Liver (tissue), 8 donors: ENCODE measurements at regions not wholly inside any gene's neighbourhood (a gene's known extent, or its start where the extent isn't known, plus 50 kb on each side); places are given as distances from the start of the nearest gene placed in this dataset.

Experiments
- DNase-seq: peaks from one replicate; pipeline ENCODE4 v3.0.0-alpha.2; 2017; ENCODE audit warnings: low spot score
- H3K27ac ChIP-seq, 2 donors: one replicate each; pipeline ENCODE4 v1.7.0; 2013; ENCODE audit warnings: inconsistent platforms in 2 of 2, low read length in 2 of 2, control low read depth in 1 of 2, low read depth in 1 of 2, mild to moderate bottlenecking in 1 of 2
- H3K27me3 ChIP-seq, 4 donors: one replicate each; pipeline versions ENCODE4 v1.6.1 to v1.7.0; 2013; ENCODE audit warnings: low read length in 3 of 4, inconsistent platforms in 1 of 4, mild to moderate bottlenecking in 1 of 4, moderate library complexity in 1 of 4; ENCODE audit not compliant: control insufficient read depth in 4 of 4, insufficient read depth in 4 of 4
- H3K36me3 ChIP-seq, 4 donors: one replicate each; pipeline versions ENCODE4 v1.6.1 to v1.7.0; 2013; ENCODE audit warnings: low read length in 3 of 4, mild to moderate bottlenecking in 3 of 4, low read depth in 1 of 4, moderate library complexity in 1 of 4; ENCODE audit not compliant: control insufficient read depth in 4 of 4, insufficient read depth in 3 of 4
- H3K4me1 ChIP-seq, 4 donors: one replicate each; pipeline versions ENCODE4 v1.6.1 to v1.7.0; 2013; ENCODE audit warnings: low read length in 3 of 4, mild to moderate bottlenecking in 3 of 4, moderate library complexity in 1 of 4; ENCODE audit not compliant: control insufficient read depth in 4 of 4, insufficient read depth in 4 of 4
- H3K4me3 ChIP-seq, 3 donors: one replicate each; pipeline versions ENCODE4 v1.6.1 to v1.7.0; 2013; ENCODE audit warnings: low read length in 3 of 3, control low read depth in 1 of 3, low read depth in 1 of 3, mild to moderate bottlenecking in 1 of 3
- H3K9ac ChIP-seq, 2 donors: one replicate each; pipeline ENCODE4 v1.7.0; 2013; ENCODE audit warnings: low read length in 2 of 2, mild to moderate bottlenecking in 2 of 2, moderate library complexity in 2 of 2, control low read depth in 1 of 2, low read depth in 1 of 2
- H3K9me3 ChIP-seq, 4 donors: one replicate each; pipeline versions ENCODE4 v1.6.1 to v1.7.0; 2013; ENCODE audit warnings: low read length in 3 of 4; ENCODE audit not compliant: control insufficient read depth in 4 of 4
- EGR1 ChIP-seq, 2 donors: IDR thresholded peaks; 2 replicates each; pipeline ENCODE4 v1.6.1; 2016 to 2018; ENCODE audit warnings: antibody characterized with exemption in 2 of 2, low read depth in 2 of 2
- FOXA1 ChIP-seq: IDR thresholded peaks from 2 replicates; pipeline ENCODE4 v1.6.1; 2016; ENCODE audit warnings: antibody characterized with exemption
- FOXA2 ChIP-seq: IDR thresholded peaks from 2 replicates; pipeline ENCODE4 v1.6.1; 2016; ENCODE audit warnings: antibody characterized with exemption
- GABPA ChIP-seq, 2 donors: IDR thresholded peaks in 1 of 2; conservative IDR thresholded peaks in 1 of 2; 2 replicates each; pipeline ENCODE4 v1.6.1; 2016; ENCODE audit warnings: antibody characterized with exemption in 2 of 2, mild to moderate bottlenecking in 1 of 2, moderate library complexity in 1 of 2
- HNF4A ChIP-seq, 2 donors: conservative IDR thresholded peaks; 2 replicates each; pipeline ENCODE4 v1.6.1; 2016; ENCODE audit warnings: antibody characterized with exemption in 2 of 2, mild to moderate bottlenecking in 2 of 2
- HNF4G ChIP-seq: IDR thresholded peaks from 2 replicates; pipeline ENCODE4 v1.6.1; 2016; ENCODE audit warnings: antibody characterized with exemption
- JUND ChIP-seq, 2 donors: IDR thresholded peaks; 2 replicates each; pipeline ENCODE4 v1.6.1; 2016; ENCODE audit warnings: antibody characterized with exemption in 2 of 2
- NR2F2 ChIP-seq: IDR thresholded peaks from 2 replicates; pipeline ENCODE4 v1.6.1; 2016; ENCODE audit warnings: antibody characterized with exemption
- RAD21 ChIP-seq, 2 donors: IDR thresholded peaks; 2 replicates each; pipeline ENCODE4 v1.6.1; 2016; ENCODE audit warnings: antibody characterized with exemption in 2 of 2, mild to moderate bottlenecking in 2 of 2
- SP1 ChIP-seq: IDR thresholded peaks from 2 replicates; pipeline ENCODE4 v1.6.1; 2018; ENCODE audit warnings: antibody characterized with exemption, mild to moderate bottlenecking
- TAF1 ChIP-seq: conservative IDR thresholded peaks from 2 replicates; pipeline ENCODE4 v1.6.1; 2016; ENCODE audit warnings: antibody characterized with exemption, mild to moderate bottlenecking
- YY1 ChIP-seq: IDR thresholded peaks from 2 replicates; pipeline ENCODE4 v1.6.1; 2016; ENCODE audit warnings: antibody characterized with exemption, mild to moderate bottlenecking
- whole genome bisulfite sequencing: extraction: QIAGEN DNeasy Blood & Tissue Kit; methylation state at CpG from one replicate; pipeline ENCODE4 v1.1.7; 2013; 5-methylcytosine and 5-hydroxymethylcytosine counted together
- TF ChIP-seq, protein P1 (sequence below): IDR thresholded peaks from 2 replicates; pipeline ENCODE4 v1.6.1; 2016; ENCODE audit warnings: antibody characterized with exemption
- TF ChIP-seq, protein P2 (sequence below): IDR thresholded peaks from 2 replicates; pipeline ENCODE4 v1.6.1; 2016; ENCODE audit warnings: antibody characterized with exemption, mild to moderate bottlenecking
- TF ChIP-seq, protein P3 (sequence below): IDR thresholded peaks from 2 replicates; pipeline ENCODE4 v1.6.1; 2016; ENCODE audit warnings: antibody characterized with exemption
- TF ChIP-seq, protein P4 (sequence below): fragments of 150-350 bp; IDR thresholded peaks from 2 replicates; pipeline ENCODE4 v1.5.1; 2017; ENCODE audit warnings: improper control_type of control experiment, low read depth, low read length; ENCODE audit not compliant: missing input control
- TF ChIP-seq, protein P5 (sequence below): IDR thresholded peaks from 2 replicates; pipeline ENCODE4 v1.6.1; 2016; ENCODE audit warnings: antibody characterized with exemption
- donor health status: healthy.
- donor health status: healthy.
- donor health status: healthy.
- donor health status: healthy.
- donor health status: healthy.

DNA sequence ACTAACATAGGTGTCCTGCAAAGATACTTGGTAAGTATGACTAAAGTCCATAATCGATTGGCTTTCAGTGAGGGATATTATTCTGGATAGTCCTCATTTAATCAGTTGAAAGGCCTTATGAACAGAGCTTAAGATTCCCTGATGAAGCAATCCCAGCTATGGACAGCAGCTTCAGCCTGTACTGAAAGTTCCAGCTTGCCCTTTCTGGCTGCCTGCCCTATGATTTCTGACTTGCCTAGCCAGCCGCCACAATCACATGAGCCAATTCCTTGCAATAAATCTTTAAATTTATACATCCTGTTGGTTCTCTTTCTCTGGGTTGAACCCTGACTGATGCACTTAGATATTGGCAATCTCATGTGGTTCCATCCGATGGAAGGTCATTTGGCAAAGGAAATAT, 759.0 kb upstream of the API5 start:
- TF ChIP-seq, protein P1, sequence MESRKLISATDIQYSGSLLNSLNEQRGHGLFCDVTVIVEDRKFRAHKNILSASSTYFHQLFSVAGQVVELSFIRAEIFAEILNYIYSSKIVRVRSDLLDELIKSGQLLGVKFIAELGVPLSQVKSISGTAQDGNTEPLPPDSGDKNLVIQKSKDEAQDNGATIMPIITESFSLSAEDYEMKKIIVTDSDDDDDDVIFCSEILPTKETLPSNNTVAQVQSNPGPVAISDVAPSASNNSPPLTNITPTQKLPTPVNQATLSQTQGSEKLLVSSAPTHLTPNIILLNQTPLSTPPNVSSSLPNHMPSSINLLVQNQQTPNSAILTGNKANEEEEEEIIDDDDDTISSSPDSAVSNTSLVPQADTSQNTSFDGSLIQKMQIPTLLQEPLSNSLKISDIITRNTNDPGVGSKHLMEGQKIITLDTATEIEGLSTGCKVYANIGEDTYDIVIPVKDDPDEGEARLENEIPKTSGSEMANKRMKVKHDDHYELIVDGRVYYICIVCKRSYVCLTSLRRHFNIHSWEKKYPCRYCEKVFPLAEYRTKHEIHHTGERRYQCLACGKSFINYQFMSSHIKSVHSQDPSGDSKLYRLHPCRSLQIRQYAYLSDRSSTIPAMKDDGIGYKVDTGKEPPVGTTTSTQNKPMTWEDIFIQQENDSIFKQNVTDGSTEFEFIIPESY: no peak
- no peak for TF ChIP-seq NR2F2
- TF ChIP-seq YY1: no peak
- no peak for TF ChIP-seq SP1
- TF ChIP-seq, protein P2, sequence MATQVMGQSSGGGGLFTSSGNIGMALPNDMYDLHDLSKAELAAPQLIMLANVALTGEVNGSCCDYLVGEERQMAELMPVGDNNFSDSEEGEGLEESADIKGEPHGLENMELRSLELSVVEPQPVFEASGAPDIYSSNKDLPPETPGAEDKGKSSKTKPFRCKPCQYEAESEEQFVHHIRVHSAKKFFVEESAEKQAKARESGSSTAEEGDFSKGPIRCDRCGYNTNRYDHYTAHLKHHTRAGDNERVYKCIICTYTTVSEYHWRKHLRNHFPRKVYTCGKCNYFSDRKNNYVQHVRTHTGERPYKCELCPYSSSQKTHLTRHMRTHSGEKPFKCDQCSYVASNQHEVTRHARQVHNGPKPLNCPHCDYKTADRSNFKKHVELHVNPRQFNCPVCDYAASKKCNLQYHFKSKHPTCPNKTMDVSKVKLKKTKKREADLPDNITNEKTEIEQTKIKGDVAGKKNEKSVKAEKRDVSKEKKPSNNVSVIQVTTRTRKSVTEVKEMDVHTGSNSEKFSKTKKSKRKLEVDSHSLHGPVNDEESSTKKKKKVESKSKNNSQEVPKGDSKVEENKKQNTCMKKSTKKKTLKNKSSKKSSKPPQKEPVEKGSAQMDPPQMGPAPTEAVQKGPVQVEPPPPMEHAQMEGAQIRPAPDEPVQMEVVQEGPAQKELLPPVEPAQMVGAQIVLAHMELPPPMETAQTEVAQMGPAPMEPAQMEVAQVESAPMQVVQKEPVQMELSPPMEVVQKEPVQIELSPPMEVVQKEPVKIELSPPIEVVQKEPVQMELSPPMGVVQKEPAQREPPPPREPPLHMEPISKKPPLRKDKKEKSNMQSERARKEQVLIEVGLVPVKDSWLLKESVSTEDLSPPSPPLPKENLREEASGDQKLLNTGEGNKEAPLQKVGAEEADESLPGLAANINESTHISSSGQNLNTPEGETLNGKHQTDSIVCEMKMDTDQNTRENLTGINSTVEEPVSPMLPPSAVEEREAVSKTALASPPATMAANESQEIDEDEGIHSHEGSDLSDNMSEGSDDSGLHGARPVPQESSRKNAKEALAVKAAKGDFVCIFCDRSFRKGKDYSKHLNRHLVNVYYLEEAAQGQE: no peak
- no peak for TF ChIP-seq GABPA (IDR thresholded peaks at IDR 0.05 in 1 of 2, conservative IDR thresholded peaks at IDR 0.05 in 1 of 2)
- TF ChIP-seq HNF4A (conservative IDR thresholded peaks at IDR 0.05): no peak
- TF ChIP-seq, protein P3, sequence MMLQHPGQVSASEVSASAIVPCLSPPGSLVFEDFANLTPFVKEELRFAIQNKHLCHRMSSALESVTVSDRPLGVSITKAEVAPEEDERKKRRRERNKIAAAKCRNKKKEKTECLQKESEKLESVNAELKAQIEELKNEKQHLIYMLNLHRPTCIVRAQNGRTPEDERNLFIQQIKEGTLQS: no peak
- TF ChIP-seq EGR1 (IDR thresholded peaks at IDR 0.05; ENCODE audit: low read depth in 2 of 2): no peak
- Histone ChIP-seq H3K9me3 (no peaks in the 10 kb centered on the region), H3K4me1 (no peaks in the 10 kb centered on the region), H3K36me3 (no peaks in the 10 kb centered on the region), H3K27me3 (no peaks in the 10 kb centered on the region), H3K27ac (no peak overlapping the region), H3K4me3 (no peak overlapping the region), H3K9ac (no peak overlapping the region)
- DNase-seq: no peak
- 65% methylated on average over 3 of the region's 3 CpGs for WGBS

DNA sequence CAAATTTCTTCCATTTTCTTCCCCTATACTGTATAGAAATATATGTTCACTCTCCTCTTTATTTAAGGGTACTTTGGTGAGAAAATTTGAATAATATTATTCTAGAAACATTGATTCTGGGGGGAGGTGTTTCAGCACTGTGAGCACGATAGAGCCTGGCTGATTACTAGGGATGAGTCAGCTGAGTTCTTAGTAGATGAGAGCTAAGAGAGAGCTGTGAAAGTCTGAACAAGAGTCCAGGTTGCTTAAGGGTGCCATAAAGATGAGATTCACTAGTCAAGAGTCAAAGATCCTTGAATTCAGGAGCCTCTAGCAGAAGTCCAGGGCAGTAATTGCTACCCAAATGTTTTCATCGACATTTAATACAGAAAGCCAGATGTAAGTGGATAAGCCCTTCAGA, 756.6 kb upstream of the API5 start:
- no peak overlapping the region for H3K27ac ChIP-seq
- H3K9ac ChIP-seq: no peak overlapping the region
- WGBS: 69% methylated on average over 2 of the region's 2 CpGs
- DNase-seq: no peak
- no peaks in the 10 kb centered on the region for H3K9me3 ChIP-seq
- H3K36me3 ChIP-seq: no peaks in the 10 kb centered on the region
- no peaks in the 10 kb centered on the region for H3K4me1 ChIP-seq
- H3K4me3 ChIP-seq: no peak overlapping the region
- TF ChIP-seq FOXA2 (no peak), YY1 (no peak), FOXA1 (no peak), EGR1 (IDR thresholded peaks at IDR 0.05; ENCODE audit: low read depth in 2 of 2) (no peak), GABPA (IDR thresholded peaks at IDR 0.05 in 1 of 2, conservative IDR thresholded peaks at IDR 0.05 in 1 of 2) (no peak), JUND (IDR thresholded peaks at IDR 0.05) (no peak), NR2F2 (no peak), TAF1 (no peak), RAD21 (IDR thresholded peaks at IDR 0.05) (no peak), HNF4G (no peak), HNF4A (conservative IDR thresholded peaks at IDR 0.05) (no peak)
- TF ChIP-seq, protein P2: no peak
- TF ChIP-seq, protein P4, sequence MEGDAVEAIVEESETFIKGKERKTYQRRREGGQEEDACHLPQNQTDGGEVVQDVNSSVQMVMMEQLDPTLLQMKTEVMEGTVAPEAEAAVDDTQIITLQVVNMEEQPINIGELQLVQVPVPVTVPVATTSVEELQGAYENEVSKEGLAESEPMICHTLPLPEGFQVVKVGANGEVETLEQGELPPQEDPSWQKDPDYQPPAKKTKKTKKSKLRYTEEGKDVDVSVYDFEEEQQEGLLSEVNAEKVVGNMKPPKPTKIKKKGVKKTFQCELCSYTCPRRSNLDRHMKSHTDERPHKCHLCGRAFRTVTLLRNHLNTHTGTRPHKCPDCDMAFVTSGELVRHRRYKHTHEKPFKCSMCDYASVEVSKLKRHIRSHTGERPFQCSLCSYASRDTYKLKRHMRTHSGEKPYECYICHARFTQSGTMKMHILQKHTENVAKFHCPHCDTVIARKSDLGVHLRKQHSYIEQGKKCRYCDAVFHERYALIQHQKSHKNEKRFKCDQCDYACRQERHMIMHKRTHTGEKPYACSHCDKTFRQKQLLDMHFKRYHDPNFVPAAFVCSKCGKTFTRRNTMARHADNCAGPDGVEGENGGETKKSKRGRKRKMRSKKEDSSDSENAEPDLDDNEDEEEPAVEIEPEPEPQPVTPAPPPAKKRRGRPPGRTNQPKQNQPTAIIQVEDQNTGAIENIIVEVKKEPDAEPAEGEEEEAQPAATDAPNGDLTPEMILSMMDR: no peak
- TF ChIP-seq, protein P1: no peak
- TF ChIP-seq, protein P5, sequence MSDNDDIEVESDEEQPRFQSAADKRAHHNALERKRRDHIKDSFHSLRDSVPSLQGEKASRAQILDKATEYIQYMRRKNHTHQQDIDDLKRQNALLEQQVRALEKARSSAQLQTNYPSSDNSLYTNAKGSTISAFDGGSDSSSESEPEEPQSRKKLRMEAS: no peak
- H3K27me3 ChIP-seq: no peaks in the 10 kb centered on the region
